ENCODE measurements at regions not wholly inside any gene's neighbourhood (a gene's known extent, or its start where the extent isn't known, plus 50 kb on each side); places are given as distances from the start of the nearest gene placed in this dataset.

DNA sequence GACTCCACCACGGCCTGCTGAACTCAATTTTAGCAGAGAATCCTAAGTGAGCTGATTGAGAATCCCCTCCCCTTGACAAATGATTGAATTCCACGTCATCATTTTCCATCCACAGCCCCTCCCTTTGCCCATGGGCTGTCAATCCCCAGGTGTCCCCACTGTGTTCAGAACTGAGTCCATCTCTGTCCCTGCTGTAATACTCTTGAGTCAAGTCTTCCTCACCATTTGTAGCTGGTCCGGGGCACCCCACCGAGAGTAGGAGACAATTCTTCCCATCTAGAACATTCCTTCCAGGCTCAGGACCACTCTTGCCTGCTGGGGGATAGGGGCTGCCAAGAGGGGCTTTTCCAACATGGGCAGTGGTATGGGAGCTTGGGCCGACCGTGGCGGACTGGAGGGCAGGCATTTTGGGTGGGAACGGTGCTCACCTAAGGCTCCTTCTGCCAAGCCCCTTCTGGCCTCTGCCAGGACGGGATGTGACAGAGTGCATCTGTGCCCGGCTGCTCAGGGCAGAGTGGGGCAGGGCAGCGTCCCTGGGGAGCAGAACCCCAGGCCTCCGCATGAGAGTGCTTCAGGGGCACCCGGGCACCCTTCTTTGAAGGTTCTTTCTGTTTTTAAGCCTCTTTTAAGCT, 218.1 kb upstream of the RTL1 start:
- TF ChIP-seq, protein P1, sequence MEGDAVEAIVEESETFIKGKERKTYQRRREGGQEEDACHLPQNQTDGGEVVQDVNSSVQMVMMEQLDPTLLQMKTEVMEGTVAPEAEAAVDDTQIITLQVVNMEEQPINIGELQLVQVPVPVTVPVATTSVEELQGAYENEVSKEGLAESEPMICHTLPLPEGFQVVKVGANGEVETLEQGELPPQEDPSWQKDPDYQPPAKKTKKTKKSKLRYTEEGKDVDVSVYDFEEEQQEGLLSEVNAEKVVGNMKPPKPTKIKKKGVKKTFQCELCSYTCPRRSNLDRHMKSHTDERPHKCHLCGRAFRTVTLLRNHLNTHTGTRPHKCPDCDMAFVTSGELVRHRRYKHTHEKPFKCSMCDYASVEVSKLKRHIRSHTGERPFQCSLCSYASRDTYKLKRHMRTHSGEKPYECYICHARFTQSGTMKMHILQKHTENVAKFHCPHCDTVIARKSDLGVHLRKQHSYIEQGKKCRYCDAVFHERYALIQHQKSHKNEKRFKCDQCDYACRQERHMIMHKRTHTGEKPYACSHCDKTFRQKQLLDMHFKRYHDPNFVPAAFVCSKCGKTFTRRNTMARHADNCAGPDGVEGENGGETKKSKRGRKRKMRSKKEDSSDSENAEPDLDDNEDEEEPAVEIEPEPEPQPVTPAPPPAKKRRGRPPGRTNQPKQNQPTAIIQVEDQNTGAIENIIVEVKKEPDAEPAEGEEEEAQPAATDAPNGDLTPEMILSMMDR (conservative IDR thresholded peaks at IDR 0.05), result no peak
- no peak for TF ChIP-seq ZFX (IDR thresholded peaks at IDR 0.05)
- H3K27ac ChIP-seq, result no peak overlapping the region

GRCh38 chr14:101122237-101123141, 219.0 kb upstream of the RTL1 start:
- TF ChIP-seq, protein P1 (conservative IDR thresholded peaks at IDR 0.05), result no peak
- no peak for TF ChIP-seq ZFX (IDR thresholded peaks at IDR 0.05)
- H3K27ac ChIP-seq, result no peak overlapping the region

DNA sequence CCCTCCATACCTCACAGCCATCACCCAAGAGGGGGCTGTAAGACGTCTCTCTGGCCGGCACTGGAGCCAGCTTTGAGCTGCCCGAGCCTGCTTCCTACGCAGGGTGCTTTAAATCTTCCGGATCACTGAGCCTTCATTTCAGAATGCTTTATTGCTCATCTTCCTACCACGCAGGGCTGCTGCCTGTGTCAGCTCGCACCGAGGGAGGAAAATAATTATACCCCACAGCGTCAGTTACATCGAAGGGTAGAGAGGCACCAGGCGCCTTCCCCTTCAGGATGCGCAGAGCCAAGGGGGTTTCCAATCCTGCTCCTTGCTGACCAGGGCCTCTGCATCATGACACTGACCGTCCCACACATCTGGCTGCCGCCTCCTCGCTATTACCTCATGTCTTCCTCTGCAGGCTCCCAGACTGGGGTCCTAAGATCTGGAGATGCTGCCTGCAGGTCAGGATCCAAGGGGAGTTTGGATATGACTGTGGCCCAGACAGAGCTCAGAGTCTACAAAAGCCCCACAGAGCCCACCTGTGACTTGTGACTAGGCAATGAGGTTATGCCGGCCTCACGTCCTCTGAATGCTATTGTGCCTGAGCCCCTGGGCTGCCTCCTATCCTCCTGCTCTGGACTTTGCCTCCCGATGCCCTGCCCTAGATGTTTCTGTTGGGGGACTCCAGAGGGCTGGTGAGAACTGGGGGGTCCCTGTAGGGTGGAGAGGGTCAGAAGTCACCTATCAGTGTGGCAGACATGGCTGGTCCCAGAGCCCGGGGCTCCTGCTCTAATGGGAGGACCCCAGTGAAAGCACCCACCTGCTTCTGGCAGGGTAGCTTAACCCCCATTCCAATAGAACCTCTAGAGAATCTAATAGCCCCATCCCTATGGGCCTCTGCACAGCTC, 220.3 kb upstream of the RTL1 start:
- no peak overlapping the region for H3K27ac ChIP-seq
- TF ChIP-seq, protein P1 (conservative IDR thresholded peaks at IDR 0.05), result no peak
- TF ChIP-seq ZFX (IDR thresholded peaks at IDR 0.05), result no peak

DNA sequence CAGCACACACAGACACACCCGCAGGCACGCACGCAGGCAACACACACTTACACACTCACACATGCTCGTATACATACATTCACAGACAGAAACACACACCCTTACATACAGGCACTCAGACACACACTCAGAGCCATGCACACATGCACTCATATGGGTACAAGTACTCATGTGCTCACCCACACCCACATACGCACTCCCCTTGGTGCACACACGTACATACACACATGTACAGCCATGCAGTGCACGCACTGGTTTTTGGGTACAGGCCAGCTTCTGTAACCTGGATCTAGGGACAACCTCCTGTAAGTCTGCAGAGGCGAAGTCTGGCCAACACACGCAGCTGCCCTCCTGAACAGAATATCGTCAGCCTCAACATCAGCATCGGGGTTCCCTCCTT, 221.3 kb upstream of the RTL1 start:
- no peak overlapping the region for H3K27ac ChIP-seq
- TF ChIP-seq, protein P1 (conservative IDR thresholded peaks at IDR 0.05), result no peak
- TF ChIP-seq ZFX (IDR thresholded peaks at IDR 0.05), result no peak

- no peak overlapping the region for H3K27ac ChIP-seq
- TF ChIP-seq, protein P1 (conservative IDR thresholded peaks at IDR 0.05), result no peak
- TF ChIP-seq ZFX (IDR thresholded peaks at IDR 0.05), result no peak
These were observed 221.8 kb upstream of the RTL1 start for GRCh38 chr14:101125313-101125712.

- TF ChIP-seq, protein P1 (conservative IDR thresholded peaks at IDR 0.05), result no peak
- no peak for TF ChIP-seq ZFX (IDR thresholded peaks at IDR 0.05)
- no peak overlapping the region for H3K27ac ChIP-seq
These were observed 222.5 kb upstream of the RTL1 start for GRCh38 chr14:101125719-101126651.
